Heart left ventricle (tissue), 16 donors: ENCODE measurements at regions not wholly inside any gene's neighbourhood (a gene's known extent, or its start where the extent isn't known, plus 50 kb on each side); places are given as distances from the start of the nearest gene placed in this dataset.

ENCODE experiments used
- ATAC-seq, 4 donors: fragments of 200-7000 bp; cut with Tn5 transposase; one replicate each; pipeline ENCODE4 v1.9.1; 2020 to 2022; ENCODE audit warnings: moderate library complexity in 4 of 4, mild to moderate bottlenecking in 3 of 4, moderate number of reproducible peaks in 1 of 4
- DNase-seq, 5 donors: peaks; one replicate each; pipeline ENCODE4 v3.0.0-alpha.2; 2020
- H3K27ac ChIP-seq, 12 donors: fragments of 200-600 bp; sonication (generic) in 4 of 12; one replicate each; pipeline versions ENCODE4 v1.5.0 to v1.8.0; 2016 to 2022; ENCODE audit warnings: mild to moderate bottlenecking in 2 of 12
- H3K27me3 ChIP-seq, 9 donors: fragments of 200-600 bp; sonication (generic) in 2 of 9; one replicate each; pipeline versions ENCODE4 v1.5.1 to v1.8.0; 2016 to 2022; ENCODE audit warnings: mild to moderate bottlenecking in 3 of 9
- H3K36me3 ChIP-seq, 9 donors: fragments of 200-600 bp; sonication (generic) in 2 of 9; one replicate each; pipeline versions ENCODE4 v1.5.0 to v1.8.0; 2018 to 2022; ENCODE audit warnings: mild to moderate bottlenecking in 2 of 9
- H3K4me1 ChIP-seq, 12 donors: fragments of 200-600 bp; sonication (generic) in 4 of 12; one replicate each; pipeline versions ENCODE4 v1.5.0 to v1.8.0; 2016 to 2022; ENCODE audit warnings: mild to moderate bottlenecking in 3 of 12
- H3K4me3 ChIP-seq, 12 donors: fragments of 200-600 bp; sonication (generic) in 4 of 12; one replicate each; pipeline versions ENCODE4 v1.5.0 to v1.8.0; 2017 to 2022; ENCODE audit warnings: mild to moderate bottlenecking in 9 of 12, moderate library complexity in 4 of 12
- H3K9me3 ChIP-seq, 12 donors: fragments of 200-600 bp; sonication (generic) in 4 of 12; one replicate each; pipeline versions ENCODE4 v1.5.0 to v1.8.0; 2016 to 2022; ENCODE audit warnings: mild to moderate bottlenecking in 1 of 12
- POLR2A ChIP-seq, 2 donors: fragments of 450-650 bp; IDR thresholded peaks; one replicate each; pipeline ENCODE4 v1.6.1; 2017; ENCODE audit warnings: antibody characterized with exemption in 2 of 2, mild to moderate bottlenecking in 2 of 2, moderate library complexity in 2 of 2
- WGBS, 4 donors: extraction: QIAGEN DNeasy Blood & Tissue Kit in 2 of 4; methylation state at CpG; one replicate each; pipeline versions ENCODE4 v1.1.5 to v1.1.7; 2013 to 2018; 5-methylcytosine and 5-hydroxymethylcytosine counted together
- intact Hi-C, 10 donors: fragments of 100-400 bp; cut with DNase I; formaldehyde crosslinking; loops; one replicate each; pipeline versions ENCODE4 v1.11.1 to v1.14.2; 2022
- TF ChIP-seq, protein P1 (sequence below), 12 donors: fragments of 200-600 bp; sonication (generic) in 4 of 12; IDR thresholded peaks; one replicate each; pipeline versions ENCODE4 v1.5.0 to v1.8.0; 2018 to 2022; ENCODE audit warnings: antibody characterized with exemption in 12 of 12, mild to moderate bottlenecking in 5 of 12
- donor health status: ischemic (EF 13 %, LVEDD 7.1; RV severe dilation, severe dysfunction).
- donor health status: healthy with polysubstance abuse.
- donor health status: DM: no; HTN: yes; CAD: no.
- donor health status: DM: no; HTN: no; CAD: no.
- donor health status: ischemic (EF 25% LVEDD 6.9; RV normal size, moderate dysfunction).
- donor health status: ischemic (EF 25% LVEDD 5.7; RV mildly dilated, moderate dysfunction).
- donor health status: healthy.
- donor health status: DM: yes; HTN: yes; CAD: no.
- donor health status: ischemic (EF 35%, LVEDD 5.7; RV mildly dilated, moderate dysfunction).
- donor health status: nonischemic (EF 11% LVEDD 7.7; RV severe dilation, severe dysfunction).
- donor health status: DM: yes; HTN: yes; CAD: no.
- donor health status: PGD.
- donor health status: ischemic (EF 29% LVEDD 5.4; RV normal size, mild dysfunction).
- donor health status: nonischemic (EF 23%, LVEDD 6.1; RV moderate dilation, normal function).

DNA sequence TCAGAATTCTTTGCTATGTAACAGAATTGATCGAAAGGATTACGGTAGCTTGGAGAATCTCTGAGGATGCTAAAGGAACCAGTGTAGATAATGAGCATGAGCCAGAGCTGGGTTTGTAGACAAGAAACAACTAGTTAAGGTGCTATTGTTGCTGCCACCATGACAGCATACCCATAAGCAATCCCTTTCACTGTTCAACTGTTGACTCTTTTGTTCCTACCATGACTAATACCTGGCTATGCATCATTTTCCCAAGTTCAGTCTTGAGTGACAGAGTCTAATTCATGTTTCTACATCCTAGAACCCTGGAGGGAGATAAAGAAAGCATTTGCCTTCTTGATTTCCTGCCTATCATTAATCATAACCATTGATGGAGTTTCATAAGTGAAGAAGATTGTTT is 600.3 kb downstream of the OTOL1 start:
- no peak overlapping the region for H3K27ac ChIP-seq
- TF ChIP-seq, protein P1, sequence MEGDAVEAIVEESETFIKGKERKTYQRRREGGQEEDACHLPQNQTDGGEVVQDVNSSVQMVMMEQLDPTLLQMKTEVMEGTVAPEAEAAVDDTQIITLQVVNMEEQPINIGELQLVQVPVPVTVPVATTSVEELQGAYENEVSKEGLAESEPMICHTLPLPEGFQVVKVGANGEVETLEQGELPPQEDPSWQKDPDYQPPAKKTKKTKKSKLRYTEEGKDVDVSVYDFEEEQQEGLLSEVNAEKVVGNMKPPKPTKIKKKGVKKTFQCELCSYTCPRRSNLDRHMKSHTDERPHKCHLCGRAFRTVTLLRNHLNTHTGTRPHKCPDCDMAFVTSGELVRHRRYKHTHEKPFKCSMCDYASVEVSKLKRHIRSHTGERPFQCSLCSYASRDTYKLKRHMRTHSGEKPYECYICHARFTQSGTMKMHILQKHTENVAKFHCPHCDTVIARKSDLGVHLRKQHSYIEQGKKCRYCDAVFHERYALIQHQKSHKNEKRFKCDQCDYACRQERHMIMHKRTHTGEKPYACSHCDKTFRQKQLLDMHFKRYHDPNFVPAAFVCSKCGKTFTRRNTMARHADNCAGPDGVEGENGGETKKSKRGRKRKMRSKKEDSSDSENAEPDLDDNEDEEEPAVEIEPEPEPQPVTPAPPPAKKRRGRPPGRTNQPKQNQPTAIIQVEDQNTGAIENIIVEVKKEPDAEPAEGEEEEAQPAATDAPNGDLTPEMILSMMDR (IDR thresholded peaks at IDR 0.05), result no peak
- ATAC-seq, result no peak
- H3K36me3 ChIP-seq, result no peaks in the 10 kb centered on the region
- intact Hi-C loops, result no loop called here
- 19 to 71% (median 58%) methylated on average over 2 of the region's 2 CpGs for WGBS, 4 donors
- no peaks in the 10 kb centered on the region for H3K27me3 ChIP-seq
- H3K4me3 ChIP-seq, result no peak overlapping the region
- H3K4me1 ChIP-seq, result no peaks in the 10 kb centered on the region
- no peaks in the 10 kb centered on the region for H3K9me3 ChIP-seq
- no peak for DNase-seq

DNA sequence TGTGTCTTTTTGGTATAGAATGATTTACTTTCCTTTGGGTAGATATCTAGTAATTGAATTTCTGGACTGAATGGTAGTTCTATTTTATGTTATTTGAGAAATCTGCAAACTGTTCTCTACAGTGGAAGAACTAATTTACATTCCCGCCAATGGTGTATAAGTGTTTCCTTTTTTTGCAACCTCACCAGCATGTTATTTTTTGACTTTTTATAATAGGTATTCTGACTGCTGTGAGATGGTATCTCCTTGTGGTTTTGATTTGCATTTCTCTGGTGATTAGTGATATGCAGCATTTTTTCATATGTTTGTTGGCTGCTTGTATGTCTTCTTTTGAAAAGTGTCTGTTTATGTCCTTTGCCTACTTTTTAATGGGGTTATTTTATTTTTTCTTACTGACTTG is 607.2 kb downstream of the OTOL1 start:
- no peaks in the 10 kb centered on the region for H3K27me3 ChIP-seq
- H3K9me3 ChIP-seq, result peaks cover 0 to 4% (median 0%) of the 10 kb centered on the region in 12 donors
- no peaks in the 10 kb centered on the region for H3K4me1 ChIP-seq
- no peaks in the 10 kb centered on the region for H3K36me3 ChIP-seq
- WGBS, 4 donors, result 84 to 90% (median 86%) methylated on average over 1 of the region's 1 CpG
- ATAC-seq (no peak), DNase-seq (no peak)
- intact Hi-C loops, result no loop called here
- no peak for TF ChIP-seq POLR2A (IDR thresholded peaks at IDR 0.05)
- TF ChIP-seq, protein P1 (IDR thresholded peaks at IDR 0.05), result no peak
- no peak overlapping the region for H3K4me3 ChIP-seq
- no peak overlapping the region for H3K27ac ChIP-seq

DNA sequence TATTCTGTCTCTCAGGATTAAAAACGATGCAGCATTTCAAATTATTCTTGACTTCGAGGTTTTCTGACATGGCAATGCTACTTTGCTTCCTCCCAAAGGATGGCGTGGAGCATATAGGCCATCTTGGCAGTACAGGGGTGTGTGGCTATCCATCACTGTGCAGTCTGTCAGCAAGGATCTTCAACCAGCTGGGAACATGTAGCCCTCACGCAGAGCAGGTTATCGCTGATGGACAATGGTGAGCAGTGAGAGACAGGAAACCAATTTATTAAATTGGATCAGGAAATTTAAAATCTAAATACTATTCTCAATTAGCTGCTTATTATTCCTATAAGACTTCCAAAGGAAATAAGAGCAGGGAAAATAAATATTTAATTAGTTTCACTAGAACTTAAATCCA is 615.3 kb downstream of the OTOL1 start:
- Histone ChIP-seq H3K36me3 (no peaks in the 10 kb centered on the region), H3K4me1 (no peaks in the 10 kb centered on the region), H3K27me3 (no peaks in the 10 kb centered on the region), H3K27ac (no peak overlapping the region), H3K9me3 (no peaks in the 10 kb centered on the region), H3K4me3 (no peak overlapping the region)
- TF ChIP-seq POLR2A (IDR thresholded peaks at IDR 0.05), result no peak
- intact Hi-C loops, result no loop called here
- WGBS, 4 donors, result 71 to 82% (median 77%) methylated on average over 5 of the region's 5 CpGs
- DNase-seq, result no peak
- ATAC-seq, result no peak

DNA sequence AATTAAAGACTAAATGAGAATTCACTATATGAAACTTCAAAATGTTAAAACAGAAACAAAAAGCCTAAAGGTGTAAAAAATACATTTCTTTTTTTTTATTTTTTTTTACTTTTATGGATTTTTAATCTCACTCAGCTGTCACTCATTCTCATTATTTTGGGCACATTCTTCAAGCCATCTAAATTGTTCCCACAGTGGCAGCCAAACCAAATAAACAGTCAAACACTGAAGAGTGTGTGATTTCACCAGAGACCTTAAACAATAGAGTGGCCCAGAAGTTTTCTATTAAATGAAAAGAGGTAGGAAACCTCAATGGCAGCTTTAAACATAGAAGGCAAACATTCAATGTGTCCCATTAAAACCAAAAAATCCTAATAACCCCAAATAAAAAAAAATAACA is 616.1 kb downstream of the OTOL1 start:
- Histone ChIP-seq H3K27ac (no peak overlapping the region), H3K27me3 (no peaks in the 10 kb centered on the region), H3K36me3 (no peaks in the 10 kb centered on the region), H3K4me3 (no peak overlapping the region), H3K4me1 (no peaks in the 10 kb centered on the region), H3K9me3 (no peaks in the 10 kb centered on the region)
- intact Hi-C loops, result no loop called here
- ATAC-seq (no peak), DNase-seq (no peak)
- TF ChIP-seq POLR2A (IDR thresholded peaks at IDR 0.05), result no peak
- TF ChIP-seq, protein P1 (IDR thresholded peaks at IDR 0.05), result no peak

DNA sequence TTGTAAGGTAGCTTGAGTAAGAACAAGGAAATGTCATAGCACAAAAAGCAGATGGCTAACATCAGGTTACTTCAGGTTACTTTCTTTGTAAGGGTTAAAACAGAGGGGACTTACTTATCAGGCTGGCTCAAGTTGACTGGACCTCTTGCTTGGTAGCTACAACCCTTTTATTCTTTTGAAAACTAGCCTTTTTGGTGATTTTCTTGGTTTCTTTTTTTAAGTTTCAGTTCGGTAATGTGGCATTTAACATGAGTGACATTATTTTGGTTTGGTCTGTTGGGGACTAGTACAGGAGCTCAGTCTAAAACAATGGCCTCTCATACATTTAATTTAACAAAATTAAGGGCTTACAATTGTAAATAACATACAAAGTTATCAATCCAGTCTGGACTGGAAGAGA is 621.4 kb downstream of the OTOL1 start:
- intact Hi-C loops, result no loop called here
- H3K4me3 ChIP-seq, result no peak overlapping the region
- no peak overlapping the region for H3K27ac ChIP-seq
- DNase-seq, result no peak
- no peaks in the 10 kb centered on the region for H3K27me3 ChIP-seq
- H3K36me3 ChIP-seq, result no peaks in the 10 kb centered on the region
- 75 to 85% (median 81%) methylated on average over 1 of the region's 1 CpG for WGBS, 4 donors
- H3K9me3 ChIP-seq, result no peaks in the 10 kb centered on the region
- no peak for TF ChIP-seq POLR2A (IDR thresholded peaks at IDR 0.05)
- TF ChIP-seq, protein P1 (IDR thresholded peaks at IDR 0.05), result no peak
- ATAC-seq, result no peak
- H3K4me1 ChIP-seq, result no peaks in the 10 kb centered on the region
